ENCODE measurements at regions not wholly inside any gene's neighbourhood (a gene's known extent, or its start where the extent isn't known, plus 50 kb on each side); places are given as distances from the start of the nearest gene placed in this dataset.

GRCh38 chr2:212854116-212854515, 297.3 kb downstream of the IKZF2 start:
- H4K20me1 ChIP-seq (ENCODE audit: insufficient read depth, low read length), result no peaks in the 10 kb centered on the region
- peaks cover 0 to 1% (median 1%) of the 10 kb centered on the region in 3 donors for H3K27me3 Mint-ChIP-seq (ENCODE audit: low read depth in 3 of 3)
- no peaks in the 10 kb centered on the region for H3K36me3 Mint-ChIP-seq
- no peaks in the 10 kb centered on the region for H3K4me1 Mint-ChIP-seq
- peaks cover under 1 to 6% (median 4%) of the 10 kb centered on the region in 7 donors for H3K9me3 Mint-ChIP-seq
- H3K4me3 Mint-ChIP-seq, result no peak overlapping the region
- no peak overlapping the region for H3K4me3 ChIP-seq (replicated peaks in 1 of 3; ENCODE audit: low read depth in 2 of 3, low read length in 3 of 3)
- no peak overlapping the region for H2AFZ ChIP-seq (ENCODE audit: insufficient read depth, low read depth, low read length, poor library complexity, severe bottlenecking)
- no peak overlapping the region for H3K27ac Mint-ChIP-seq
- DNase-seq, result no peak
- TF ChIP-seq CTCF (IDR thresholded peaks at IDR 0.05), result no peak
- no peaks in the 10 kb centered on the region for H3K4me1 ChIP-seq (ENCODE audit: control insufficient read depth in 1 of 2, insufficient read depth in 2 of 2, low read length in 2 of 2)
- no peaks in the 10 kb centered on the region for H3K79me2 ChIP-seq (ENCODE audit: insufficient read depth, low read length)
- H3K36me3 ChIP-seq (replicated peaks in 1 of 2; ENCODE audit: control insufficient read depth in 1 of 2, insufficient read depth in 2 of 2, low read length in 2 of 2), result no peaks in the 10 kb centered on the region
- H3K27ac ChIP-seq (ENCODE audit: low read depth in 1 of 2, low read length in 2 of 2), result no peak overlapping the region
- H3K9ac ChIP-seq (ENCODE audit: insufficient read depth, low read length, poor library complexity, severe bottlenecking), result no peak overlapping the region
- no peaks in the 10 kb centered on the region for H3K27me3 ChIP-seq (ENCODE audit: control insufficient read depth in 2 of 2, insufficient read depth in 2 of 2, low read length in 2 of 2)
- peaks cover 0 to 7% of the 10 kb centered on the region in 2 donors for H3K9me3 ChIP-seq (replicated peaks in 1 of 2; ENCODE audit: control insufficient read depth in 1 of 2, insufficient read depth in 1 of 2, low read length in 2 of 2)
- no peak overlapping the region for H3K4me2 ChIP-seq (replicated peaks; ENCODE audit: extremely low read depth, low read length, poor library complexity, severe bottlenecking)
- intact Hi-C loops (cut with micrococcal nuclease), result no loop called here

- Mint-ChIP-seq H3K9me3 (peaks cover 0 to 4% (median 0%) of the 10 kb centered on the region in 7 donors), H3K27me3 (ENCODE audit: low read depth in 3 of 3) (peaks cover 0 to 5% (median 1%) of the 10 kb centered on the region in 3 donors), H3K4me1 (no peaks in the 10 kb centered on the region), H3K4me3 (no peak overlapping the region), H3K36me3 (no peaks in the 10 kb centered on the region), H3K27ac (no peak overlapping the region)
- intact Hi-C loops (cut with micrococcal nuclease), result no loop called here
- H3K9me3 ChIP-seq (replicated peaks in 1 of 2; ENCODE audit: control insufficient read depth in 1 of 2, insufficient read depth in 1 of 2, low read length in 2 of 2), result no peaks in the 10 kb centered on the region
- no peak overlapping the region for H3K9ac ChIP-seq (ENCODE audit: insufficient read depth, low read length, poor library complexity, severe bottlenecking)
- no peak overlapping the region for H3K4me3 ChIP-seq (replicated peaks in 1 of 3; ENCODE audit: low read depth in 2 of 3, low read length in 3 of 3)
- no CpG with 5 or more reads among the region's 4 CpGs for WGBS (ENCODE audit: insufficient coverage)
- DNase-seq, result no peak
- no peak overlapping the region for H2AFZ ChIP-seq (ENCODE audit: insufficient read depth, low read depth, low read length, poor library complexity, severe bottlenecking)
- no peaks in the 10 kb centered on the region for H4K20me1 ChIP-seq (ENCODE audit: insufficient read depth, low read length)
- no peak overlapping the region for H3K27ac ChIP-seq (ENCODE audit: low read depth in 1 of 2, low read length in 2 of 2)
- no peaks in the 10 kb centered on the region for H3K36me3 ChIP-seq (replicated peaks in 1 of 2; ENCODE audit: control insufficient read depth in 1 of 2, insufficient read depth in 2 of 2, low read length in 2 of 2)
- H3K27me3 ChIP-seq (ENCODE audit: control insufficient read depth in 2 of 2, insufficient read depth in 2 of 2, low read length in 2 of 2), result no peaks in the 10 kb centered on the region
- no peak overlapping the region for H3K4me2 ChIP-seq (replicated peaks; ENCODE audit: extremely low read depth, low read length, poor library complexity, severe bottlenecking)
- H3K79me2 ChIP-seq (ENCODE audit: insufficient read depth, low read length), result no peaks in the 10 kb centered on the region
- H3K4me1 ChIP-seq (ENCODE audit: control insufficient read depth in 1 of 2, insufficient read depth in 2 of 2, low read length in 2 of 2), result no peaks in the 10 kb centered on the region
- TF ChIP-seq CTCF (IDR thresholded peaks at IDR 0.05), result no peak
Measured at GRCh38 chr2:212845941-212846340, 305.5 kb downstream of the IKZF2 start.
